ENCODE measurements at regions not wholly inside any gene's neighbourhood (a gene's known extent, or its start where the extent isn't known, plus 50 kb on each side); places are given as distances from the start of the nearest gene placed in this dataset.

GRCh38 chr10:33674986-33675599 lies 340.6 kb upstream of the NRP1 start:
- H3K4me3 ChIP-seq: no peak overlapping the region
- H3K36me3 ChIP-seq: no peaks in the 10 kb centered on the region
- WGBS, 2 donors (ENCODE audit: low coverage in 1 of 2): 69 to 74% methylated on average over 7 to 10 of the region's 10 CpGs
- H3K27me3 ChIP-seq: no peaks in the 10 kb centered on the region
- no peak overlapping the region for H3K27ac ChIP-seq
- intact Hi-C loops (cut with DNase I; ENCODE audit: low total_unique reads) (no loop called here), in situ Hi-C loops (cut with MboI; ENCODE audit: low pct_ligation_motif_present in 1 of 4, low pct_unique_long_range_greater_than_20kb in 1 of 4, low sequenced_read_pairs in 3 of 4) (no loop called here)
- H3K4me1 ChIP-seq: no peaks in the 10 kb centered on the region
- H3K9me3 ChIP-seq: no peaks in the 10 kb centered on the region
- DNase-seq: no peak
- no peak for TF ChIP-seq CTCF (IDR thresholded peaks at IDR 0.05)
- no peak for TF ChIP-seq EP300 (IDR thresholded peaks at IDR 0.05; ENCODE audit: low read depth)
- TF ChIP-seq POLR2AphosphoS5 (IDR thresholded peaks at IDR 0.05): no peak
- TF ChIP-seq POLR2A (IDR thresholded peaks at IDR 0.05): no peak

GRCh38 chr10:33674491-33674890 lies 340.0 kb upstream of the NRP1 start:
- no peak for DNase-seq
- Histone ChIP-seq H3K4me1 (no peaks in the 10 kb centered on the region), H3K27me3 (no peaks in the 10 kb centered on the region), H3K4me3 (no peak overlapping the region), H3K36me3 (no peaks in the 10 kb centered on the region), H3K27ac (no peak overlapping the region), H3K9me3 (no peaks in the 10 kb centered on the region)
- in situ Hi-C loops (cut with MboI; ENCODE audit: low pct_ligation_motif_present in 1 of 4, low pct_unique_long_range_greater_than_20kb in 1 of 4, low sequenced_read_pairs in 3 of 4) (no loop called here), intact Hi-C loops (cut with DNase I; ENCODE audit: low total_unique reads) (no loop called here)
- WGBS, 2 donors (ENCODE audit: low coverage in 1 of 2): 84 to 100% methylated on average over 2 of the region's 2 CpGs
- no peak for TF ChIP-seq POLR2AphosphoS5 (IDR thresholded peaks at IDR 0.05)
- TF ChIP-seq POLR2A (IDR thresholded peaks at IDR 0.05): no peak
- TF ChIP-seq EP300 (IDR thresholded peaks at IDR 0.05; ENCODE audit: low read depth): no peak
- TF ChIP-seq CTCF (IDR thresholded peaks at IDR 0.05): no peak

GRCh38 chr10:33673839-33674415 lies 339.5 kb upstream of the NRP1 start:
- H3K4me3 ChIP-seq: no peak overlapping the region
- DNase-seq: no peak
- H3K27ac ChIP-seq: no peak overlapping the region
- H3K9me3 ChIP-seq: no peaks in the 10 kb centered on the region
- intact Hi-C loops (cut with DNase I; ENCODE audit: low total_unique reads) (no loop called here), in situ Hi-C loops (cut with MboI; ENCODE audit: low pct_ligation_motif_present in 1 of 4, low pct_unique_long_range_greater_than_20kb in 1 of 4, low sequenced_read_pairs in 3 of 4) (no loop called here)
- H3K4me1 ChIP-seq: no peaks in the 10 kb centered on the region
- H3K27me3 ChIP-seq: no peaks in the 10 kb centered on the region
- TF ChIP-seq CTCF (IDR thresholded peaks at IDR 0.05): no peak
- TF ChIP-seq POLR2A (IDR thresholded peaks at IDR 0.05): no peak
- no peak for TF ChIP-seq EP300 (IDR thresholded peaks at IDR 0.05; ENCODE audit: low read depth)
- TF ChIP-seq POLR2AphosphoS5 (IDR thresholded peaks at IDR 0.05): no peak
- no peaks in the 10 kb centered on the region for H3K36me3 ChIP-seq
- 72 to 76% methylated on average over 3 of the region's 3 CpGs for WGBS, 2 donors (ENCODE audit: low coverage in 1 of 2)

- intact Hi-C loops (cut with DNase I; ENCODE audit: low total_unique reads) (no loop called here), in situ Hi-C loops (cut with MboI; ENCODE audit: low pct_ligation_motif_present in 1 of 4, low pct_unique_long_range_greater_than_20kb in 1 of 4, low sequenced_read_pairs in 3 of 4) (no loop called here)
- WGBS, 2 donors (ENCODE audit: low coverage in 1 of 2): 86 to 88% methylated on average over 3 to 5 of the region's 5 CpGs
Measured at GRCh38 chr10:33669904-33670303, 335.4 kb upstream of the NRP1 start.

More at GRCh38 chr10:33669904-33670303, 335.4 kb upstream of the NRP1 start:
- no peaks in the 10 kb centered on the region for H3K27me3 ChIP-seq
- H3K4me3 ChIP-seq: no peak overlapping the region
- H3K36me3 ChIP-seq: no peaks in the 10 kb centered on the region
- no peak for DNase-seq
- H3K9me3 ChIP-seq: no peaks in the 10 kb centered on the region
- TF ChIP-seq POLR2A (IDR thresholded peaks at IDR 0.05): no peak
- TF ChIP-seq CTCF (IDR thresholded peaks at IDR 0.05): no peak
- no peak for TF ChIP-seq POLR2AphosphoS5 (IDR thresholded peaks at IDR 0.05)
- TF ChIP-seq EP300 (IDR thresholded peaks at IDR 0.05; ENCODE audit: low read depth): no peak
- no peak overlapping the region for H3K27ac ChIP-seq
- H3K4me1 ChIP-seq: no peaks in the 10 kb centered on the region
